Keratinocyte (primary cell): ENCODE measurements at regions not wholly inside any gene's neighbourhood (a gene's known extent, or its start where the extent isn't known, plus 50 kb on each side); places are given as distances from the start of the nearest gene placed in this dataset.

Source experiments
- DNase-seq: peaks from one replicate; pipeline ENCODE4 v3.0.0-alpha.2; 2011; ENCODE audit warnings: low read depth, missing footprints, low spot score
- FAIRE-seq: peaks from 2 replicates; lab custom pipeline; 2011; peaks lifted over from hg19 to GRCh38; lab: Jason Lieb, UNC
- H2AFZ ChIP-seq: 2 replicates; pipeline ENCODE4 v1.6.0; 2012; ENCODE audit warnings: low read length, control low read depth, inconsistent platforms; ENCODE audit not compliant: control insufficient read depth
- H3K27ac ChIP-seq: 2 replicates; pipeline ENCODE4 v1.5.1; 2011; ENCODE audit warnings: low read length; ENCODE audit not compliant: control insufficient read depth, insufficient read depth
- H3K27me3 ChIP-seq: 3 replicates; pipeline ENCODE4 v1.6.0; 2011; ENCODE audit warnings: low read length; ENCODE audit not compliant: control insufficient read depth, insufficient read depth; ENCODE audit errors: extremely low read depth
- H3K36me3 ChIP-seq, 2 experiments: 2 replicates in 1 of 2; 3 replicates in 1 of 2; pipeline ENCODE4 v1.5.1; 2011; ENCODE audit warnings: low read length in 2 of 2, mild to moderate bottlenecking in 1 of 2; ENCODE audit not compliant: control insufficient read depth in 2 of 2, insufficient read depth in 2 of 2; ENCODE audit errors: extremely low read depth in 1 of 2
- H3K4me1 ChIP-seq: 3 replicates; pipeline ENCODE4 v1.5.1; 2011; ENCODE audit warnings: low read length; ENCODE audit not compliant: control insufficient read depth, insufficient read depth; ENCODE audit errors: extremely low read depth
- H3K4me2 ChIP-seq: 3 replicates; pipeline ENCODE4 v1.6.0; 2011; ENCODE audit warnings: low read depth, low read length; ENCODE audit not compliant: control insufficient read depth, insufficient read depth; ENCODE audit errors: extremely low read depth
- H3K4me3 ChIP-seq, 3 experiments: fragments of 200-600 bp in 1 of 3; sonication (generic) in 1 of 3; 2 replicates in 2 of 3; 3 replicates in 1 of 3; pipeline ENCODE4 v1.5.1; 2011 to 2016; ENCODE audit warnings: low read length in 3 of 3, mild to moderate bottlenecking in 3 of 3, control low read depth in 2 of 3, inconsistent platforms in 1 of 3, low read depth in 1 of 3, mixed read lengths in 1 of 3, mixed run types in 1 of 3, moderate library complexity in 1 of 3; ENCODE audit not compliant: control insufficient read depth in 2 of 3, insufficient read depth in 2 of 3; ENCODE audit errors: extremely low read depth in 1 of 3
- H3K79me2 ChIP-seq: 2 replicates; pipeline ENCODE4 v1.6.0; 2012; ENCODE audit warnings: low read length; ENCODE audit not compliant: control insufficient read depth, insufficient read depth
- H3K9ac ChIP-seq: 3 replicates; pipeline ENCODE4 v1.6.0; 2011; ENCODE audit warnings: low read length; ENCODE audit not compliant: control insufficient read depth, insufficient read depth; ENCODE audit errors: extremely low read depth
- H3K9me1 ChIP-seq: 3 replicates; pipeline ENCODE4 v1.6.0; 2011; ENCODE audit warnings: low read length; ENCODE audit not compliant: control insufficient read depth, insufficient read depth; ENCODE audit errors: extremely low read depth
- H3K9me3 ChIP-seq: 2 replicates; pipeline ENCODE4 v1.5.1; 2012; ENCODE audit warnings: low read depth, low read length; ENCODE audit not compliant: control insufficient read depth
- H4K20me1 ChIP-seq: 3 replicates; pipeline ENCODE4 v1.6.0; 2011; ENCODE audit warnings: low read length; ENCODE audit not compliant: control insufficient read depth, insufficient read depth; ENCODE audit errors: extremely low read depth
- CTCF ChIP-seq, 3 experiments: IDR thresholded peaks in 1 of 3; conservative IDR thresholded peaks in 1 of 3; optimal IDR thresholded peaks in 1 of 3; 2 replicates in 2 of 3; 3 replicates in 1 of 3; pipeline versions ENCODE3 to v1.5.1; 2011; ENCODE audit warnings: low read length in 3 of 3, mild to moderate bottlenecking in 3 of 3, moderate library complexity in 2 of 3, control low read depth in 1 of 3, inconsistent platforms in 1 of 3; ENCODE audit not compliant: insufficient read depth in 2 of 3; ENCODE audit errors: extremely low read depth in 1 of 3
- EZH2 ChIP-seq: IDR thresholded peaks from one replicate; pipeline ENCODE4 v1.6.1; 2012; ENCODE audit warnings: inconsistent platforms, mild to moderate bottlenecking, low read length, moderate library complexity
- dilution Hi-C: fragments of 300-500 bp; cut with MboI; formaldehyde crosslinking; loops from one replicate; pipeline ENCODE4 v1.7.0; 2020; ENCODE audit warnings: low sequenced_read_pairs; ENCODE audit not compliant: extremely low pct_ligation_motif_present

- no peak overlapping the region for H2AFZ ChIP-seq
- no peaks in the 10 kb centered on the region for H4K20me1 ChIP-seq
- DNase-seq (no peak), FAIRE-seq (no peak)
- no peaks in the 10 kb centered on the region for H3K9me1 ChIP-seq
- H3K4me3 ChIP-seq, result no peak overlapping the region
- H3K4me1 ChIP-seq, result no peaks in the 10 kb centered on the region
- H3K9me3 ChIP-seq, result no peaks in the 10 kb centered on the region
- H3K9ac ChIP-seq, result no peak overlapping the region
- H3K4me2 ChIP-seq, result no peak overlapping the region
- dilution Hi-C loops, result no loop called here
- no peak overlapping the region for H3K27ac ChIP-seq
- H3K36me3 ChIP-seq, result no peaks in the 10 kb centered on the region
- no peak for TF ChIP-seq EZH2
- no peak for TF ChIP-seq CTCF (optimal IDR thresholded peaks at IDR 0.05 in 1 of 3, IDR thresholded peaks at IDR 0.05 in 1 of 3, conservative IDR thresholded peaks at IDR 0.05 in 1 of 3; ENCODE audit: extremely low read depth in 1 of 3, insufficient read depth in 2 of 3, low read length in 3 of 3)
- H3K79me2 ChIP-seq, result no peaks in the 10 kb centered on the region
- no peaks in the 10 kb centered on the region for H3K27me3 ChIP-seq
Measured at GRCh38 chr10:117666166-117666565, 123.6 kb downstream of the EMX2 start.

GRCh38 chr10:117666965-117667364 is 124.4 kb downstream of the EMX2 start:
- dilution Hi-C loops, result no loop called here
- no peak for TF ChIP-seq EZH2
- no peak for TF ChIP-seq CTCF (optimal IDR thresholded peaks at IDR 0.05 in 1 of 3, IDR thresholded peaks at IDR 0.05 in 1 of 3, conservative IDR thresholded peaks at IDR 0.05 in 1 of 3; ENCODE audit: extremely low read depth in 1 of 3, insufficient read depth in 2 of 3, low read length in 3 of 3)
- no peak overlapping the region for H3K4me2 ChIP-seq
- no peaks in the 10 kb centered on the region for H3K9me1 ChIP-seq
- H3K79me2 ChIP-seq, result no peaks in the 10 kb centered on the region
- H3K27ac ChIP-seq, result no peak overlapping the region
- no peak overlapping the region for H2AFZ ChIP-seq
- FAIRE-seq (no peak), DNase-seq (no peak)
- H3K4me1 ChIP-seq, result no peaks in the 10 kb centered on the region
- H3K4me3 ChIP-seq, result no peak overlapping the region
- no peaks in the 10 kb centered on the region for H3K9me3 ChIP-seq
- no peaks in the 10 kb centered on the region for H3K36me3 ChIP-seq
- no peaks in the 10 kb centered on the region for H3K27me3 ChIP-seq
- no peaks in the 10 kb centered on the region for H4K20me1 ChIP-seq
- no peak overlapping the region for H3K9ac ChIP-seq
